ENCODE measurements at regions not wholly inside any gene's neighbourhood (a gene's known extent, or its start where the extent isn't known, plus 50 kb on each side); places are given as distances from the start of the nearest gene placed in this dataset.

GRCh38 chr10:8566737-8567136, 512.2 kb downstream of the GATA3 start:
- Histone ChIP-seq H3K4me3 (ENCODE audit: control insufficient read depth in 2 of 3, extremely low read depth in 1 of 3, insufficient read depth in 2 of 3, low read depth in 1 of 3, low read length in 3 of 3) (no peak overlapping the region), H3K4me2 (ENCODE audit: control insufficient read depth, extremely low read depth, insufficient read depth, low read depth, low read length) (no peak overlapping the region), H3K79me2 (ENCODE audit: control insufficient read depth, insufficient read depth, low read length) (no peaks in the 10 kb centered on the region), H3K4me1 (ENCODE audit: control insufficient read depth, extremely low read depth, insufficient read depth, low read length) (peaks cover 11% of the 10 kb centered on the region), H3K9me1 (ENCODE audit: control insufficient read depth, extremely low read depth, insufficient read depth, low read length) (no peaks in the 10 kb centered on the region), H3K9ac (ENCODE audit: control insufficient read depth, extremely low read depth, insufficient read depth, low read length) (no peak overlapping the region), H2AFZ (ENCODE audit: control insufficient read depth, low read length) (no peak overlapping the region), H3K27ac (ENCODE audit: control insufficient read depth, insufficient read depth, low read length) (no peak overlapping the region), H3K27me3 (ENCODE audit: control insufficient read depth, extremely low read depth, insufficient read depth, low read length) (no peaks in the 10 kb centered on the region), H3K36me3 (ENCODE audit: control insufficient read depth in 2 of 2, extremely low read depth in 1 of 2, insufficient read depth in 2 of 2, low read length in 2 of 2) (no peaks in the 10 kb centered on the region), H3K9me3 (ENCODE audit: control insufficient read depth, low read depth, low read length) (no peaks in the 10 kb centered on the region), H4K20me1 (ENCODE audit: control insufficient read depth, extremely low read depth, insufficient read depth, low read length) (no peaks in the 10 kb centered on the region)
- no peak for DNase-seq (ENCODE audit: low read depth, low spot score)
- dilution Hi-C loops (cut with MboI; ENCODE audit: extremely low pct_ligation_motif_present, low sequenced_read_pairs) = no loop called here
- no peak for FAIRE-seq
- TF ChIP-seq CTCF (optimal IDR thresholded peaks at IDR 0.05 in 1 of 3, IDR thresholded peaks at IDR 0.05 in 1 of 3, conservative IDR thresholded peaks at IDR 0.05 in 1 of 3; ENCODE audit: extremely low read depth in 1 of 3, insufficient read depth in 2 of 3, low read length in 3 of 3) = no peak
- TF ChIP-seq EZH2 (IDR thresholded peaks at IDR 0.05; ENCODE audit: low read length) = no peak

- no peak overlapping the region for H3K4me3 ChIP-seq (ENCODE audit: control insufficient read depth in 2 of 3, extremely low read depth in 1 of 3, insufficient read depth in 2 of 3, low read depth in 1 of 3, low read length in 3 of 3)
- H3K27ac ChIP-seq (ENCODE audit: control insufficient read depth, insufficient read depth, low read length) = no peak overlapping the region
- no peak for TF ChIP-seq EZH2 (IDR thresholded peaks at IDR 0.05; ENCODE audit: low read length)
- TF ChIP-seq CTCF (optimal IDR thresholded peaks at IDR 0.05 in 1 of 3, IDR thresholded peaks at IDR 0.05 in 1 of 3, conservative IDR thresholded peaks at IDR 0.05 in 1 of 3; ENCODE audit: extremely low read depth in 1 of 3, insufficient read depth in 2 of 3, low read length in 3 of 3) = no peak
- no peaks in the 10 kb centered on the region for H3K36me3 ChIP-seq (ENCODE audit: control insufficient read depth in 2 of 2, extremely low read depth in 1 of 2, insufficient read depth in 2 of 2, low read length in 2 of 2)
- dilution Hi-C loops (cut with MboI; ENCODE audit: extremely low pct_ligation_motif_present, low sequenced_read_pairs) = no loop called here
- no peaks in the 10 kb centered on the region for H3K9me1 ChIP-seq (ENCODE audit: control insufficient read depth, extremely low read depth, insufficient read depth, low read length)
- peaks cover 11% of the 10 kb centered on the region for H3K4me1 ChIP-seq (ENCODE audit: control insufficient read depth, extremely low read depth, insufficient read depth, low read length)
- no peaks in the 10 kb centered on the region for H3K27me3 ChIP-seq (ENCODE audit: control insufficient read depth, extremely low read depth, insufficient read depth, low read length)
- no peak for FAIRE-seq
- no peak overlapping the region for H3K4me2 ChIP-seq (ENCODE audit: control insufficient read depth, extremely low read depth, insufficient read depth, low read depth, low read length)
- no peak overlapping the region for H3K9ac ChIP-seq (ENCODE audit: control insufficient read depth, extremely low read depth, insufficient read depth, low read length)
- no peaks in the 10 kb centered on the region for H3K79me2 ChIP-seq (ENCODE audit: control insufficient read depth, insufficient read depth, low read length)
- H3K9me3 ChIP-seq (ENCODE audit: control insufficient read depth, low read depth, low read length) = no peaks in the 10 kb centered on the region
- no peak for DNase-seq (ENCODE audit: low read depth, low spot score)
- no peaks in the 10 kb centered on the region for H4K20me1 ChIP-seq (ENCODE audit: control insufficient read depth, extremely low read depth, insufficient read depth, low read length)
- peak overlapping the region; percentile 64 for H2AFZ ChIP-seq (ENCODE audit: control insufficient read depth, low read length)
Observed at GRCh38 chr10:8568401-8568800, 513.9 kb downstream of the GATA3 start.
